ENCODE measurements at regions not wholly inside any gene's neighbourhood (a gene's known extent, or its start where the extent isn't known, plus 50 kb on each side); places are given as distances from the start of the nearest gene placed in this dataset.

DNA sequence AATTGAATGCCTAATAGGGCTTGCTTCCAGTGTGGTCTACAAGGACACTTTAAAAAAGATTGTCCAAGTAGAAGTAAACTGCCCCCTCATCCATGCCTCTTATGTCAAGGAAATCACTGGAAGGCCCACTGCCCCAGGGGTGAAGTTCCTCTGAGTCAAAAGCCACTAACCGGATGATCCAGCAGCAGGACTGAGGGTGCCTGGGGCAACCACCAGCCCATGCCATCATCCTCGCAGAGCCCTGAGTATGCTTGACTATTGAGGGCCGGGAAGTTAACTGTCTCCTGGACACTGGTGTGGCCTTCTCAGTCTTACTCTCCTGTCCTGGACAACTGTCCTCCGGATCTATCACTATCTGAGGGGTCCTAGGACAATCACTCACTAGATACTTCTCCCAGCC is 411.5 kb downstream of the TENT5A start:
- H3K4me3 ChIP-seq (ENCODE audit: low read depth, low read length) = no peak overlapping the region
- TF ChIP-seq, protein P1, sequence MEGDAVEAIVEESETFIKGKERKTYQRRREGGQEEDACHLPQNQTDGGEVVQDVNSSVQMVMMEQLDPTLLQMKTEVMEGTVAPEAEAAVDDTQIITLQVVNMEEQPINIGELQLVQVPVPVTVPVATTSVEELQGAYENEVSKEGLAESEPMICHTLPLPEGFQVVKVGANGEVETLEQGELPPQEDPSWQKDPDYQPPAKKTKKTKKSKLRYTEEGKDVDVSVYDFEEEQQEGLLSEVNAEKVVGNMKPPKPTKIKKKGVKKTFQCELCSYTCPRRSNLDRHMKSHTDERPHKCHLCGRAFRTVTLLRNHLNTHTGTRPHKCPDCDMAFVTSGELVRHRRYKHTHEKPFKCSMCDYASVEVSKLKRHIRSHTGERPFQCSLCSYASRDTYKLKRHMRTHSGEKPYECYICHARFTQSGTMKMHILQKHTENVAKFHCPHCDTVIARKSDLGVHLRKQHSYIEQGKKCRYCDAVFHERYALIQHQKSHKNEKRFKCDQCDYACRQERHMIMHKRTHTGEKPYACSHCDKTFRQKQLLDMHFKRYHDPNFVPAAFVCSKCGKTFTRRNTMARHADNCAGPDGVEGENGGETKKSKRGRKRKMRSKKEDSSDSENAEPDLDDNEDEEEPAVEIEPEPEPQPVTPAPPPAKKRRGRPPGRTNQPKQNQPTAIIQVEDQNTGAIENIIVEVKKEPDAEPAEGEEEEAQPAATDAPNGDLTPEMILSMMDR (IDR thresholded peaks at IDR 0.05; ENCODE audit: borderline replicate concordance, insufficient read depth, low read depth, low read length) = no peak

GRCh38 chr6:81331526-81331925 is 421.0 kb downstream of the TENT5A start:
- TF ChIP-seq, protein P1 (IDR thresholded peaks at IDR 0.05; ENCODE audit: borderline replicate concordance, insufficient read depth, low read depth, low read length) = no peak

GRCh38 chr6:81328700-81329099 is 423.8 kb downstream of the TENT5A start:
- no peak overlapping the region for H3K4me3 ChIP-seq (ENCODE audit: low read depth, low read length)
- TF ChIP-seq, protein P1 (IDR thresholded peaks at IDR 0.05; ENCODE audit: borderline replicate concordance, insufficient read depth, low read depth, low read length) = no peak

More at GRCh38 chr6:81331526-81331925, 421.0 kb downstream of the TENT5A start:
- no peak overlapping the region for H3K4me3 ChIP-seq (ENCODE audit: low read depth, low read length)

DNA sequence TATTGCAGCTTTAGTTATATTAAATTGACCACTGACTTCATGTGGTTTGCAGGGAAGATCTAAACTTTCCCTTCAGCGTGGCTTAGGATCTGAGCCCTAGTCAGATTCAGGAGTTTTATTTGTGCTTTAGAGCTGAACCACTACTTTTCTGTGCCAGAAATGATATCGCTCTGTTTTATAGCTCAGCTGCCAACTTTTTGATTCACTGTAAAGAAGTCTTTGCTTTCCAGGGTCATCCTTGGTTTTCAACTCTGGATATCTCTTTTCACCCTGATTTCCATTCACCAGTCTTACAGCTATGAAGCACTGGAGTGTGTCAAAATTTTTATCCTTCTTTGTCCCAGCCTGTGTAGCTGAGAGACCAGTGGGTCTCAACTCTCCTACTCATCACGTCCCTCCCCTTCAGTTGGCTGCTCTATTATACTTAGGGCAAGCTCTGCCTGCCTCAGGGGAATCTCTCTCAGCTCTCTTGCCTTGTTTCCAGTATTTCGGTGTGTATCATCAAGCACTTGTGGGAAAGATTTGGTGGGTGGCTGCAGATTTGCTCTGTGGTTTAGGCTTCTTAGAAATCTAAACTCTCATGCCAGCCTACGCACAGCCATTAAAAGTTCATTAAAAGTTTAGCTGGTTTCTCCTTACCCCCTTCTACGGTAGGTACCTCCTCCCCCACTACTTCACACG is 425.5 kb downstream of the TENT5A start:
- TF ChIP-seq, protein P1 (IDR thresholded peaks at IDR 0.05; ENCODE audit: borderline replicate concordance, insufficient read depth, low read depth, low read length) = no peak
- no peak overlapping the region for H3K4me3 ChIP-seq (ENCODE audit: low read depth, low read length)

DNA sequence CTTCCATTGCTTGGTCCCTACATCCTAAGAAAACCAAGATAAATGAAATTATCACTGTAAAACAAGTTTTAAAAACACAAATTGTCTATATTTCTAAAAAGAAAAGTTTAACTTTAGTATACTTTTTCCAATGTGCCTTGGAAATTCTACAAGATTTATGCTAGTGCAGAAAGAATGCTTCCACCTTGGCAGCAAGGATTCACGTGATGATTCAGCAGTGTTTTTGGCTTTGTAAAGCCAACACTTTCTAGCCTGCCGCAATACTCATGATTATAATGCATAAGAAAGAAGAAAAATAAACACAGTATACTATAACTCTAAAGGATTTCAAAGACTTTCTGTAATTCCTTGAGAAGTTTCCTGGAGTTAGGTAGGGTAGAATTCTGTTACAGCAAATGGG is 442.7 kb downstream of the TENT5A start:
- TF ChIP-seq, protein P1 (IDR thresholded peaks at IDR 0.05; ENCODE audit: borderline replicate concordance, insufficient read depth, low read depth, low read length) = no peak
- no peak overlapping the region for H3K4me3 ChIP-seq (ENCODE audit: low read depth, low read length)

- H3K4me3 ChIP-seq (ENCODE audit: low read depth, low read length) = no peak overlapping the region
- TF ChIP-seq, protein P1 (IDR thresholded peaks at IDR 0.05; ENCODE audit: borderline replicate concordance, insufficient read depth, low read depth, low read length) = no peak
These were observed 443.8 kb downstream of the TENT5A start for GRCh38 chr6:81308577-81309279.
